ENCODE measurements at regions not wholly inside any gene's neighbourhood (a gene's known extent, or its start where the extent isn't known, plus 50 kb on each side); places are given as distances from the start of the nearest gene placed in this dataset.

- no peak for DNase-seq
These were observed 629.6 kb downstream of the TBC1D22A start for GRCh38 chr22:47392054-47392347.

GRCh38 chr22:47391169-47392053, 629.0 kb downstream of the TBC1D22A start:
- DNase-seq: no peak

GRCh38 chr22:47390026-47390970, 627.8 kb downstream of the TBC1D22A start:
- DNase-seq: no peak

DNA sequence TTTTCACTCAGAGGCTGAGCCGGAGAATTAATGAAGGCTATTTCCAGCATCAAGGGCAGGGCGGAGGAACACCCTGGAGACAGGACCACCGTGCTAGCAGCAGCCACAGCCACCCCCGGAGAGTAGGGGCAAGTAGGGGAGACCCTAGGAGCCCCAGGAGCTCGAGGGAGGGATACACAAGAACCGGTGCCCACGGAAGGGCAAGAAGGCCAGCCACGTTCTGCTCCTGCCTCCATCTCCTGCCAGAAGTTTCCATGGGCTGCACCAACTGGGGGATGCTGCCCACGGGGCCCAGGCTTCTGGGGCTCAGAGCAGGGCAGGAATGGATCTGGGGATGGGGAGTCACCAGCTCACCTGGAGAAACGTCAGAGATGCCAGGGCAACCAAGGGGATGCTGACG, 626.8 kb downstream of the TBC1D22A start:
- no peak for DNase-seq

- DNase-seq: no peak
These were observed 626.3 kb downstream of the TBC1D22A start for GRCh38 chr22:47388778-47389177.

- no peak for DNase-seq
These were observed 625.9 kb downstream of the TBC1D22A start for GRCh38 chr22:47388331-47388730.

DNA sequence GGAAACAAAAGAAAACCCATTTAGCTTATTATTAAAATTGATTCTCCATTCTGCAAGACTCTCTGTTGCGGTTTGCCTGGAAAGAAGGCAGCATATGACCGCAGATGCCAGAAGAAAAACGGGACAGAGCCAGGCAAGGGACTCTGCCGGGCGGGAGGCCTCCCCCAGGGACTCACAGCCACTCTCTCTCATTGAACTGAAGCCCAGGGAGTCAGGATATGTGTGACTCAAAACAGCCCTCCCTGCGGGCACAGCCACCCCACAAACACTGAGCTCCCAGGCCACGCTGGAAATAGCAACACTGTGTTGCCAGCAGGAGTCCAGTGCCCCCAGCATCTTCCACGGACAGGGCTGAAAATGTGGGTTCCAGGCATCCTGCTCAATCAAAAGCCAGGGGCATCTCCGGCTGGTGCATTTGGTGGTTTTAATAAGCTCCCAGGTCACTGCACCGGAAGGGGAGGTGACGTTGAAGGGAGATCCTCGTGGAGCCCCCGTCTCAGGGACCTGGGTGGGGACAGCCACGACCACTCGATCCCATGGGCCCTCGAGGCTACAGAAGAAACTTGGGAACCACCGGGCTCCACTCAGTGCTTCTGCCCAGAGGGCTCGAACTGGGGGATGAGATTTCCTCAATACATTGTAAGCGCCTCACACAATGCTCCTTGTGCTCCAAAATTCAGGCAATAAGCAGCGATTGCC, 624.5 kb downstream of the TBC1D22A start:
- no peak for DNase-seq

DNA sequence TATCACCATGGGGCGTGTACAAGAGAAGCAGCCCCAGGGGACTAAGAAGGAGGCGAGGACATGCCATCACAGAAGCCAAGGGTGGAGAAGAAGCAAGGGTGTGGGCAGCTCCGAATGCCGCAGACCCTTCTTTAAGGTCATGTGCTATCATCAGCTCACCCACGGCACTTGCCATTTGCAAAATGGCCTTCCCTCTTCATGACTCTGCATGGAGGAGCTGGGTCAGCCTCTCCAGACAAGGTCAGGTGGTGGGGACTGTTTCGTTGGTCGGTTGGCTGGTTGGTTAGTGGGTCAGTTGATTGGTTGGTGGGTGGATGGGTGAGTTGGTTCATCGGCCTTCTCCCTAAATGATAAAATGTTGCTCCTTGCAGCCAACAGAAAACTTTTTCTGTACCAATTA, 622.5 kb downstream of the TBC1D22A start:
- no peak for DNase-seq

DNA sequence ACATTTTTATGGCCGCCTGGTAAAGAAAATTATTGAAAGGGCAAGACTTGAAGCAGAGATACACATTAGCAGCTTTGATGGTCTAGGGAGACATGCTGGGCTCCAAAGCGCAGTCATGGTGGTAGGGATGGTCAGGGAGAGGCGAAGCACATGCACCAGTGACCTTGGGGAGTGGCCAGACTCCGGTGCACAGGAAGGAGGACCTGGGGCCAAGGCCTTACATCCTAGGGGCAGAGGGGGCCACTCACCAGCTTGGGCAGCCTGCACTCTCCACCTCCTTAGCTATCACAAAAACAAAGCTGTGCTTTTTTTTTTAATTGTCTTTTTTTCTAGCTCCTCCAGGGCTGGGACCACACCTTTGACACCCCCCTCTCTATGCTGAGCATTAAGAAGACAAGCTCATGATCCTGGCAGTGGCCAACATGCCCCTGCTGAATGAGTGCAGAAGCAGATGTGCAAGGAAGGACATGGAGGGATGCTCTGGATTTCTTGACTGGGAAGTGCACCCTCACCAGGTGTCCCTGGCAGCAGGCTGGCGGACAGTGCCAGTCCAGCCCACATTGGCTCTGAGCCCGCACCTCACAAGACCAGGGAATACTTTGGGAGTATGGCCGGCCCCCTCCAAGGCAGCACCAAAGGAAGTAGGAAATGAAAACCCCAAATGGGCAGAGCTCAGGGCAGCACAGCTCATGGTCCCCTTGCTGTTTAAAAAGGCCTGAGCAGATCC, 619.9 kb downstream of the TBC1D22A start:
- no peak for DNase-seq

DNA sequence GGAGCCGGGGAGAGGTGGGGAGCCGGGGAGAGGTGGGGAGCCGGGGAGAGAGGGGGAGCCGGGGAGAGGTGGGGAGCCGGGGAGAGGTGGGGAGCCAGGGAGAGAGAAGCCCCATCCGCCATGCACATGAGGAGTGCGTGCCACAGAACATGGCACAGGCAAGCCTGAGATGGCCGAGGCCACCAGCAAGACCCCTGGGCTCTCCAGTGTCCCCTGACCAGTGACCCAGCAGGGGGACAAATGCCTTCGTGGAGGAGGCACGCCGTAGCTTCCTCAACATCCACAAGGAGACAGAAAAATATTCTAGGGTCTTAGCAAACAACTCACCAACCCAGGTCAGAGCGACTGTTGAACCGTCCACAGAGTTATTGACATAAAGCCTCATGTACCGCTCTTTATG, 618.8 kb downstream of the TBC1D22A start:
- no peak for DNase-seq

DNA sequence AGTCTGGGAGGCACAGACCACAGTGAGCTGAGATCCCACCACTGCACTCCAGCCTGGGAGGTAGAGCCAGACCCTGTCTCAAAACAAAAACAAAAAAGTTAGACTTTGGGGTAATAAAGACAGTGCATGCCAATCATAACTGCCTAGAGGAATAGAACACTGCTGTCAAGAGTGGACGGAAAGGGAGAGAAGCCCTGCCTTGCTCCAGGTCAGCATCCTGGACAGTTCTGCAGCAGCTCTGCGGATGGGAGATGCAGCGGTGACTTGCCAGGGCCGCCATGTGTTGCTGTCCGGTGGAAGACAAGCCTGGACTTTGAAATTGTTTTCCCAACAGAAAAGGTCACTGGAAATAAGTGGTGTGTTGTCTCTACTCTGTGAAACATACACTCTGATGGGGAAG, 618.2 kb downstream of the TBC1D22A start:
- no peak for DNase-seq

DNA sequence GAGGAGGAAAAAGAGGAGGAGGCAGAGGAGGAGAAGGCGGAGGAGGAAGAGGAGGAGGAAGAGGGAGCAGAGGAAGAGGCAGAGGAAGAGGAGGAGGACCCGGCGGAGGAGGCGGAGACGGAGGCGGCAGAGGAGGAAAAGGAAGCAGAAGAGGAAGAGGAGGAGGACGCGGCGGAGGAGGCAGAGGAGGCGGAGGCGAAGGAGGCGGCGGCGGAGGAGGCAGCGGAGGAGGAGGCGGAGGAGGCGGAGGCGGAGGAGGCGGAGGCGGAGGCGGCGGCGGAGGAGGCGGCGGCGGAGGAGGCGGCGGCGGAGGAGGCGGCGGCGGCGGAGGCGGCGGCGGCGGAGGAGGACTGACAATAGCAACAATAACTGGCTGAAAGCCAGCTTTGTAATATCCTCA, 616.6 kb downstream of the TBC1D22A start:
- no peak for DNase-seq

DNA sequence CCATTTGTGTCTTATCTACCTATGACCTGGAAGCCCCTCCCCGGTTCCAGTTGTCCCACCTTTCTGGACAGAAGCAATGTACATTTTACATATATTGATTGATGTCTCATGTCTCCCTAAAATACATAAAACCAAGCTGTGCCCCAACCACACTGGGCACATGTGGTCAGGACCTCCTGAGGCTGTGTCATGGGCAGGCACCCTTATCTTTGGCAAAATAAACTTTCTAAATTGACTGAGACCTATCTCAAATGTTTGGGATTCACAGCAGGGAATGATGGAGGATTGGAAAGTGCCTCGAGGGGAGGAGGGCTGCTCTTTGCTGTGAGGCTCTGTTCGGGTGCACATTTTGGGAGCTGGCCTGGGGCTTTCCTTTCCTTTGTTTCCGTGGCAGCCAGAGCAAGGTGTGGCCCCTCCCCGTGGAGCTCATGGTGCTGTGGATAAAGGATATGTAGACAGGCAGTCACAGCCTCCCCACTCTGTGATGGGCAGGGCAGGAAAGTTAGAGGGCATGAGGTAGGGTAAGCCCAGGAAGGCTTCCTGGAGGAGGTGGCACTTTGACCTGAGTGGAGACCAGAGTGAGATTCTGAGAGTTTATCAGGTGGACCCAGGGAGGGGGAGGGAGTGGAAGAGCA, 615.6 kb downstream of the TBC1D22A start:
- no peak for DNase-seq

GRCh38 chr22:47376901-47377505, 614.6 kb downstream of the TBC1D22A start:
- no peak for DNase-seq

DNA sequence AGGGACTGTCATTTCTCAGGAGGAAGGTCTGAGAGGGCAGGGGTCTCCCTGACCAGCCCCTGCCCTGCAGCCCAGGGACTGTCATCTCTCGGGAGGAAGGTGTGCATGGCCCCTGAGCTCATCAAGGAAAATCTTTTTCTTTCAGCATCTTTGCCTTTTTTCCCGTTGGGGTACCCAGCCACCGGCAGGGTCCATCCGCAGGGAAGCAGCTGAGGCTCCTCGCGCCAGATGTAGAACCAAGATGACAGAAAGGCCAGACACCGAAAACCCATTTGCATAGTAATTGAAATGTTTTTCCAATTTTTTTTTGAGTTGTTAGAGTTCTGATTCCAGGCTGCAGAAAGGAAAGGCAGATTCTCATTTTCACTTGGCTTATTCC, 613.9 kb downstream of the TBC1D22A start:
- DNase-seq: no peak

DNA sequence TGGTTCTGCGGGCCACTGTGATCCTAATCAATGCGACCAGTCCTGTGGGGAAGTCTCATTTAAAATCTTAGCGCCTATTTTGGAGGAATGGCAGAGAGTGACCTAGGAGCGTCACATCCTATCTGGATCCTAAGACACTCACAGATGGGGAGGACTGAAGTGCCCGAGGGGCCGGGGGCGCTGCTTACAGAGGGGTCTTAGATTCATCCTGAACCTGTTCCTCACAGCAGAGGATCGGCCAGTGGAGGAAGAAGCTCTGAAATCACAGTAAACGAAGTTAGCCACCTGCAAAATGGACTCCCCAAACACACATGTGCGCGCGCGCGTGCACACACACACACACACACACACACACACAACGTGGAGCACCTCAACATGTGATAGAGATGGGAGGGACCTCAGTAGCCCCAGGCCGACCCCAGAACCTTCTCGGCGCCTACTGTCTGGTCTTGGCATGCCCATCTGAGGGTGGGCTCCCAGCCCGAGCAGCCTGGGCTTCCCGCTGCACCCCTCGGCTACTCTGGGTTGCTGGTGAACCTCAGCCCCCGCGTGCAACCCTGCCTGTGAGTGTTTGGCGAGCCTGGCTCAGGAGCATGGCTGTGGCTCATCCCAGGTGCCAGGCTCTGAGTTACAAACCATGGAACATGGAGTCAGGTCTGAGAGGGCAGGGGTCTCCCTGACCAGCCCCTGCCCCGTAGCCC, 613.3 kb downstream of the TBC1D22A start:
- no peak for DNase-seq

GRCh38 chr22:47374901-47375575, 612.6 kb downstream of the TBC1D22A start:
- no peak for DNase-seq

DNA sequence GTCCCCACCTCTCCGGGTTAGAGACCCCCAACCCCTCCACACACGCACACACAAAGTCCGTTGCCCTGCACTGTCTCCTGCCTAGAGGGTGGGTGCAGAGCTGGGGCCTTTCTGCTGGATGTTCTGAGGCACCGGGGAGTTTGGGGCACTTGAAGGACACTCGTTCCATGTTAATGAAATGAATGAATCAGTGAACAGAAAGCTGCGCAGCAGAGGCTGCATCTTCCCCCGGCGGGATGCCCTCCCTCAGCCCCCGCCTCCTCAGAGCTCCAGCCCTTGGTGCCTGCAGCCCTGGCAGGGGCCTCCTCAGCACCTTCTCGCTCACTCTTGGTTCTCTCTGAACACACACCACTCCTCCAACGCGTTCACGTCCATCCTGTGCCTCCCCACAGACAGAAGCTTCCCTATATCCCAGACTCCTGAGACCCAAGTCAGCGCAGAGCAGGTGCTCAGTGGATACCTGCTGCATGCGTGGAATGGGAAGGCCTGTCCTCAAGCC, 611.9 kb downstream of the TBC1D22A start:
- DNase-seq: no peak

GRCh38 chr22:47373648-47374272, 611.3 kb downstream of the TBC1D22A start:
- DNase-seq: no peak

Measured in stimulated activated CD4-positive, alpha-beta T cell treated with anti-CD3 and anti-CD28 coated beads, Interleukin-4, amount 100 ng/mL, for 24 hours (primary cell).